Suprapubic skin (tissue), 4 donors: ENCODE measurements at regions not wholly inside any gene's neighbourhood (a gene's known extent, or its start where the extent isn't known, plus 50 kb on each side); places are given as distances from the start of the nearest gene placed in this dataset.

Experiments
- EP300 ChIP-seq: sonication (generic); formaldehyde crosslinking; IDR thresholded peaks from one replicate; pipeline ENCODE4 v1.6.1; 2017; ENCODE audit warnings: antibody characterized with exemption
- POLR2A ChIP-seq, 2 donors: fragments of 450-650 bp; IDR thresholded peaks; one replicate each; pipeline ENCODE4 v1.6.1; 2017; ENCODE audit warnings: antibody characterized with exemption in 2 of 2, mild to moderate bottlenecking in 2 of 2, moderate library complexity in 2 of 2
- POLR2AphosphoS5 ChIP-seq, 3 donors: sonication (generic); formaldehyde crosslinking; IDR thresholded peaks; one replicate each; pipeline ENCODE4 v1.6.1; 2017; ENCODE audit warnings: antibody characterized with exemption in 3 of 3
- TF ChIP-seq, protein P1 (sequence below), 2 donors: fragments of 200-600 bp in 1 of 2; fragments of 450-650 bp in 1 of 2; sonication (generic) in 1 of 2; IDR thresholded peaks; one replicate each; pipeline ENCODE4 v1.5.1; 2016 to 2019; ENCODE audit warnings: antibody characterized with exemption in 2 of 2, mild to moderate bottlenecking in 1 of 2, moderate library complexity in 1 of 2

- no peak for TF ChIP-seq POLR2AphosphoS5 (IDR thresholded peaks at IDR 0.05)
- TF ChIP-seq, protein P1, sequence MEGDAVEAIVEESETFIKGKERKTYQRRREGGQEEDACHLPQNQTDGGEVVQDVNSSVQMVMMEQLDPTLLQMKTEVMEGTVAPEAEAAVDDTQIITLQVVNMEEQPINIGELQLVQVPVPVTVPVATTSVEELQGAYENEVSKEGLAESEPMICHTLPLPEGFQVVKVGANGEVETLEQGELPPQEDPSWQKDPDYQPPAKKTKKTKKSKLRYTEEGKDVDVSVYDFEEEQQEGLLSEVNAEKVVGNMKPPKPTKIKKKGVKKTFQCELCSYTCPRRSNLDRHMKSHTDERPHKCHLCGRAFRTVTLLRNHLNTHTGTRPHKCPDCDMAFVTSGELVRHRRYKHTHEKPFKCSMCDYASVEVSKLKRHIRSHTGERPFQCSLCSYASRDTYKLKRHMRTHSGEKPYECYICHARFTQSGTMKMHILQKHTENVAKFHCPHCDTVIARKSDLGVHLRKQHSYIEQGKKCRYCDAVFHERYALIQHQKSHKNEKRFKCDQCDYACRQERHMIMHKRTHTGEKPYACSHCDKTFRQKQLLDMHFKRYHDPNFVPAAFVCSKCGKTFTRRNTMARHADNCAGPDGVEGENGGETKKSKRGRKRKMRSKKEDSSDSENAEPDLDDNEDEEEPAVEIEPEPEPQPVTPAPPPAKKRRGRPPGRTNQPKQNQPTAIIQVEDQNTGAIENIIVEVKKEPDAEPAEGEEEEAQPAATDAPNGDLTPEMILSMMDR (IDR thresholded peaks at IDR 0.05): no peak
- TF ChIP-seq POLR2A (IDR thresholded peaks at IDR 0.05): no peak
- no peak for TF ChIP-seq EP300
These were observed 65.8 kb upstream of the PNPT1 start for GRCh38 chr2:55759271-55759921.
